ENCODE measurements at regions not wholly inside any gene's neighbourhood (a gene's known extent, or its start where the extent isn't known, plus 50 kb on each side); places are given as distances from the start of the nearest gene placed in this dataset.

- Histone ChIP-seq H3K36me3 (peaks cover 90 to 100% (median 100%) of the 10 kb centered on the region in 3 donors), H3K27ac (no peak overlapping the region), H3K4me3 (no peak overlapping the region), H3K4me1 (no peaks in the 10 kb centered on the region), H3K9me3 (no peaks in the 10 kb centered on the region), H3K27me3 (no peaks in the 10 kb centered on the region)
- TF ChIP-seq CTCF (IDR thresholded peaks at IDR 0.05) = no peak
- intact Hi-C loops (cut with DNase I; ENCODE audit: low total_unique reads) = no loop called here
- DNase-seq = no peak
Measured at GRCh38 chr19:5216141-5216847, 124.3 kb downstream of the PTPRS start.

- peaks cover 90 to 100% (median 100%) of the 10 kb centered on the region in 3 donors for H3K36me3 ChIP-seq
- no peaks in the 10 kb centered on the region for H3K4me1 ChIP-seq
- no peaks in the 10 kb centered on the region for H3K9me3 ChIP-seq
- TF ChIP-seq CTCF (IDR thresholded peaks at IDR 0.05) = no peak
- no peaks in the 10 kb centered on the region for H3K27me3 ChIP-seq
- intact Hi-C loops (cut with DNase I; ENCODE audit: low total_unique reads) = no loop called here
- no peak for DNase-seq
- no peak overlapping the region for H3K27ac ChIP-seq
- no peak overlapping the region for H3K4me3 ChIP-seq
Measured at GRCh38 chr19:5215431-5215830, 125.2 kb downstream of the PTPRS start.

- Histone ChIP-seq H3K4me1 (no peaks in the 10 kb centered on the region), H3K27me3 (no peaks in the 10 kb centered on the region), H3K4me3 (no peak overlapping the region), H3K9me3 (no peaks in the 10 kb centered on the region), H3K36me3 (peaks cover 91 to 100% (median 100%) of the 10 kb centered on the region in 3 donors), H3K27ac (no peak overlapping the region)
- intact Hi-C loops (cut with DNase I; ENCODE audit: low total_unique reads) = no loop called here
- no peak for DNase-seq
- no peak for TF ChIP-seq CTCF (IDR thresholded peaks at IDR 0.05)
Measured at GRCh38 chr19:5214902-5215301, 125.7 kb downstream of the PTPRS start.

GRCh38 chr19:5214371-5214770, 126.2 kb downstream of the PTPRS start:
- no peak overlapping the region for H3K4me3 ChIP-seq
- no peak overlapping the region for H3K27ac ChIP-seq
- no peaks in the 10 kb centered on the region for H3K9me3 ChIP-seq
- no peak for TF ChIP-seq CTCF (IDR thresholded peaks at IDR 0.05)
- no peaks in the 10 kb centered on the region for H3K27me3 ChIP-seq
- H3K4me1 ChIP-seq = no peaks in the 10 kb centered on the region
- no peak for DNase-seq
- intact Hi-C loops (cut with DNase I; ENCODE audit: low total_unique reads) = no loop called here
- peaks cover 91 to 100% (median 99%) of the 10 kb centered on the region in 3 donors for H3K36me3 ChIP-seq

- no peaks in the 10 kb centered on the region for H3K9me3 ChIP-seq
- intact Hi-C loops (cut with DNase I; ENCODE audit: low total_unique reads) = no loop called here
- no peak for DNase-seq
- H3K36me3 ChIP-seq = peaks cover 85 to 100% (median 97%) of the 10 kb centered on the region in 3 donors
- no peak overlapping the region for H3K27ac ChIP-seq
- H3K4me3 ChIP-seq = no peak overlapping the region
- no peak for TF ChIP-seq CTCF (IDR thresholded peaks at IDR 0.05)
- H3K27me3 ChIP-seq = no peaks in the 10 kb centered on the region
- H3K4me1 ChIP-seq = no peaks in the 10 kb centered on the region
Measured at GRCh38 chr19:5213667-5214066, 126.9 kb downstream of the PTPRS start.
